ENCODE measurements at regions not wholly inside any gene's neighbourhood (a gene's known extent, or its start where the extent isn't known, plus 50 kb on each side); places are given as distances from the start of the nearest gene placed in this dataset.

DNA sequence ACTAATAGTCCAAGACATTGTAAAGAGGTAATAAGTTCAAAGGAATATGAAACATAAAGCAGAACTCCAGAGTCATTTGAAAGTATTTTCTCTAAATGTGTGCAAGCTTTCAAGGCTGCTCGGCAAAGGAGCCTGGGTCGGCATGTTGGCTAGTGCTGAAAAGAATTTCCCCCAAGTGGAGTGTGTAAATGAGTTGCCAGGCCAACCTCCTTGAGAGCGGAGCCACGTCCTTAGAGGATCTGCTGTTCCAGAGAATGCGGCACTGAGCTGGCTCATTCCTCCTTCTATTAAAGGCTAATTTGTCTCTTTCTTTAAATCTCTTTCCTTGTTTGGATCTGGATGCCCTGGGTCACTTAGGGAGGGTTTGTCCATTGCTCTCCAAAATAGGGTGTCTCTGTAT lies 127.5 kb downstream of the RDH14 start:
- peak; percentile 48 for ATAC-seq (ENCODE audit: low read depth)
- H2AK9ac ChIP-seq (replicated peaks; ENCODE audit: low read depth, low read length, poor library complexity): no peak overlapping the region
- no CpG with 5 or more reads among the region's 5 CpGs for WGBS, 2 experiments (ENCODE audit: extremely low coverage in 2 of 2, insufficient read length in 1 of 2)
- H3K23ac ChIP-seq (ENCODE audit: low read depth, low read length): no peak overlapping the region
- H3K27me3 ChIP-seq (ENCODE audit: control insufficient read depth, insufficient read depth, low read length): no peaks in the 10 kb centered on the region
- no peak overlapping the region for H3K18ac ChIP-seq (ENCODE audit: low read depth, low read length)
- H3K36me3 ChIP-seq (ENCODE audit: control insufficient read depth, insufficient read depth, low read length): no peaks in the 10 kb centered on the region
- no peak overlapping the region; the same call in 1 of the 2 replicates for H3K4me2 ChIP-seq (ENCODE audit: low read depth, low read length)
- no peaks in the 10 kb centered on the region for H3K9me3 ChIP-seq (ENCODE audit: control insufficient read depth, insufficient read depth, low read length)
- H4K8ac ChIP-seq (ENCODE audit: low read depth in 2 of 2, low read length in 2 of 2): no peak overlapping the region
- no peak overlapping the region for H3K4me3 ChIP-seq (ENCODE audit: insufficient read depth, low read depth, low read length)
- POLR2A ChIA-PET (ENCODE audit: unreplicated experiment): interaction anchor here (0.6 kb wide), 1 partner anchor 283 kb away, joined by 14 read pairs; no protein-coding TSS in a partner anchor
- H3K79me1 ChIP-seq (ENCODE audit: low read depth in 1 of 2, low read length in 2 of 2): no peaks in the 10 kb centered on the region
- 0 out of 2 replicates have a peak overlapping the region, but pooled peaks have one; percentile 20 for H2BK20ac ChIP-seq (ENCODE audit: low read depth, low read length)
- no TSS peak for BruUV-seq (replicated peaks)
- no peaks in the 10 kb centered on the region for H3K9me1 ChIP-seq (ENCODE audit: insufficient read depth, low read length)
- H4K5ac ChIP-seq (ENCODE audit: low read depth, low read length): peak overlapping the region; percentile 12; the same call in 1 of the 2 replicates
- H4K91ac ChIP-seq (ENCODE audit: insufficient read depth, low read depth, low read length): peak overlapping the region; percentile 20; the same call in 1 of the 2 replicates
- H4K20me1 ChIP-seq (ENCODE audit: insufficient read depth, low read length): no peaks in the 10 kb centered on the region
- no peak overlapping the region for H2BK15ac ChIP-seq (ENCODE audit: low read depth, low read length)
- H2AFZ ChIP-seq (replicated peaks; ENCODE audit: low read length, poor library complexity): no peak overlapping the region
- in situ Hi-C loops (cut with MboI; ENCODE audit: low sequenced_read_pairs): loop anchor here (10.0 kb wide), 3 partner anchors 312 to 1422 kb away; no protein-coding TSS in a partner anchor
- H3K4ac ChIP-seq (ENCODE audit: low read depth, low read length): no peak overlapping the region; the same call in 1 of the 2 replicates
- H2AK5ac ChIP-seq (ENCODE audit: low read depth, low read length): no peak overlapping the region
- no peak for DNase-seq
- dilution Hi-C loops (cut with HindIII; ENCODE audit: low sequenced_read_pairs, unreplicated experiment): no loop called here
- H3K14ac ChIP-seq (replicated peaks; ENCODE audit: low read depth, low read length): no peak overlapping the region
- peak overlapping the region; percentile 12; the same call in 1 of the 2 replicates for H2BK120ac ChIP-seq (ENCODE audit: low read depth, low read length)
- no peak overlapping the region for H3K56ac ChIP-seq (ENCODE audit: extremely low read depth, insufficient read depth, low read length)
- no peak for TF ChIP-seq RCOR1 (IDR thresholded peaks at IDR 0.05; ENCODE audit: insufficient replicate concordance, low read length)
- TF ChIP-seq RFX5 (IDR thresholded peaks at IDR 0.05; ENCODE audit: low read depth, low read length): no peak
- TF ChIP-seq POLR2A (IDR thresholded peaks at IDR 0.05; ENCODE audit: low read depth, low read length): no peak
- TF ChIP-seq FOS (IDR thresholded peaks at IDR 0.05; ENCODE audit: low read depth, low read length): no peak
- TF ChIP-seq CHD1 (IDR thresholded peaks at IDR 0.05; ENCODE audit: low read depth, low read length): no peak
- TF ChIP-seq RAD21 (IDR thresholded peaks at IDR 0.05; ENCODE audit: low read length): no peak
- no peak for TF ChIP-seq MAZ (IDR thresholded peaks at IDR 0.05; ENCODE audit: borderline replicate concordance, low read depth, low read length)
- TF ChIP-seq BHLHE40 (IDR thresholded peaks at IDR 0.05; ENCODE audit: low read depth, low read length): no peak
- no peak for TF ChIP-seq MAFK (IDR thresholded peaks at IDR 0.05; ENCODE audit: low read depth, low read length)
- TF ChIP-seq, protein P1, sequence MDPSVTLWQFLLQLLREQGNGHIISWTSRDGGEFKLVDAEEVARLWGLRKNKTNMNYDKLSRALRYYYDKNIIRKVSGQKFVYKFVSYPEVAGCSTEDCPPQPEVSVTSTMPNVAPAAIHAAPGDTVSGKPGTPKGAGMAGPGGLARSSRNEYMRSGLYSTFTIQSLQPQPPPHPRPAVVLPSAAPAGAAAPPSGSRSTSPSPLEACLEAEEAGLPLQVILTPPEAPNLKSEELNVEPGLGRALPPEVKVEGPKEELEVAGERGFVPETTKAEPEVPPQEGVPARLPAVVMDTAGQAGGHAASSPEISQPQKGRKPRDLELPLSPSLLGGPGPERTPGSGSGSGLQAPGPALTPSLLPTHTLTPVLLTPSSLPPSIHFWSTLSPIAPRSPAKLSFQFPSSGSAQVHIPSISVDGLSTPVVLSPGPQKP (IDR thresholded peaks at IDR 0.05; ENCODE audit: borderline replicate concordance, low read depth, low read length): no peak
- no peak for TF ChIP-seq SMC3 (IDR thresholded peaks at IDR 0.05; ENCODE audit: low read depth, low read length)
- TF ChIP-seq, protein P2, sequence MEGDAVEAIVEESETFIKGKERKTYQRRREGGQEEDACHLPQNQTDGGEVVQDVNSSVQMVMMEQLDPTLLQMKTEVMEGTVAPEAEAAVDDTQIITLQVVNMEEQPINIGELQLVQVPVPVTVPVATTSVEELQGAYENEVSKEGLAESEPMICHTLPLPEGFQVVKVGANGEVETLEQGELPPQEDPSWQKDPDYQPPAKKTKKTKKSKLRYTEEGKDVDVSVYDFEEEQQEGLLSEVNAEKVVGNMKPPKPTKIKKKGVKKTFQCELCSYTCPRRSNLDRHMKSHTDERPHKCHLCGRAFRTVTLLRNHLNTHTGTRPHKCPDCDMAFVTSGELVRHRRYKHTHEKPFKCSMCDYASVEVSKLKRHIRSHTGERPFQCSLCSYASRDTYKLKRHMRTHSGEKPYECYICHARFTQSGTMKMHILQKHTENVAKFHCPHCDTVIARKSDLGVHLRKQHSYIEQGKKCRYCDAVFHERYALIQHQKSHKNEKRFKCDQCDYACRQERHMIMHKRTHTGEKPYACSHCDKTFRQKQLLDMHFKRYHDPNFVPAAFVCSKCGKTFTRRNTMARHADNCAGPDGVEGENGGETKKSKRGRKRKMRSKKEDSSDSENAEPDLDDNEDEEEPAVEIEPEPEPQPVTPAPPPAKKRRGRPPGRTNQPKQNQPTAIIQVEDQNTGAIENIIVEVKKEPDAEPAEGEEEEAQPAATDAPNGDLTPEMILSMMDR (conservative IDR thresholded peaks at IDR 0.05; ENCODE audit: low read depth, low read length): no peak
- no peak for TF ChIP-seq MXI1 (IDR thresholded peaks at IDR 0.05; ENCODE audit: borderline replicate concordance, low read depth, low read length)
- no peak for TF ChIP-seq NFE2L2 (IDR thresholded peaks at IDR 0.05; ENCODE audit: low read depth, low read length)
- TF ChIP-seq, protein P3, sequence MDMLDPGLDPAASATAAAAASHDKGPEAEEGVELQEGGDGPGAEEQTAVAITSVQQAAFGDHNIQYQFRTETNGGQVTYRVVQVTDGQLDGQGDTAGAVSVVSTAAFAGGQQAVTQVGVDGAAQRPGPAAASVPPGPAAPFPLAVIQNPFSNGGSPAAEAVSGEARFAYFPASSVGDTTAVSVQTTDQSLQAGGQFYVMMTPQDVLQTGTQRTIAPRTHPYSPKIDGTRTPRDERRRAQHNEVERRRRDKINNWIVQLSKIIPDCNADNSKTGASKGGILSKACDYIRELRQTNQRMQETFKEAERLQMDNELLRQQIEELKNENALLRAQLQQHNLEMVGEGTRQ (IDR thresholded peaks at IDR 0.05; ENCODE audit: low read depth, low read length): no peak
- TF ChIP-seq CEBPB (IDR thresholded peaks at IDR 0.05; ENCODE audit: low read depth, low read length): no peak
- intact Hi-C loops (cut with micrococcal nuclease): loop anchor here (10.0 kb wide), 2 partner anchors 692 to 1232 kb away; no protein-coding TSS in a partner anchor
- H3K4me1 ChIP-seq (ENCODE audit: control insufficient read depth, insufficient read depth, low read length): peaks cover 8% of the 10 kb centered on the region
- no peak overlapping the region for H3K27ac ChIP-seq (ENCODE audit: insufficient read depth, low read length)
- no peak overlapping the region for H3K9ac ChIP-seq (ENCODE audit: low read depth, low read length)
- no peak overlapping the region for H2BK5ac ChIP-seq (ENCODE audit: low read depth, low read length, poor library complexity, severe bottlenecking)
- CTCF ChIA-PET: no interaction called here

All from IMR-90 (cell line).